ENCODE measurements at regions not wholly inside any gene's neighbourhood (a gene's known extent, or its start where the extent isn't known, plus 50 kb on each side); places are given as distances from the start of the nearest gene placed in this dataset.

DNA sequence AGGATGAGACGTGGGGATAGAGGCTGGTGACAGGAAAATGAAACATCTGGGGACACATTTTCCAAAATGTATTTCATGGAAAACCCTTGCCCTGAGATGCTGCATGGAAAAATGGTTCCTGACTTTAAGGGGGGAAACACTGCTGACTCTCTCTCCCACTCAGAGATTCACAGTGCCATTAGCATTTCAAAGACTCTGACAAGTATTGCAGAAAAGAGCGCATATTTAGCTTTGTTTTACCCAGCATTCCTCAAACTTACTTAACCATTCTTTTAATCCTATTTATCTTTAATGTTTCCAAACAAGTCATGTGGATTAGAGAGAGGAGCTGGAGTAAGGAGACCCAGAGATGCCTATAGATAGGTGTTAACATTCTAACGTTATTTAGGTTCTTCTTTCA, 141.8 kb upstream of the DYRK2 start:
- BruUV-seq (replicated peaks), result no TSS peak

More for the DNA sequence above, 141.8 kb upstream of the DYRK2 start:
- H3K27ac ChIP-seq (ENCODE audit: low read depth, low read length), result no peak overlapping the region
- no peaks in the 10 kb centered on the region for H3K9me2 ChIP-seq (ENCODE audit: insufficient read depth)
- no peak for TF ChIP-seq ELF1 (IDR thresholded peaks at IDR 0.05; ENCODE audit: borderline replicate concordance, low read depth)
- TF ChIP-seq CBX3 (IDR thresholded peaks at IDR 0.05; ENCODE audit: low read depth), result no peak
- TF ChIP-seq EZH2 (IDR thresholded peaks at IDR 0.05), result no peak
- no peak for TF ChIP-seq EGR1 (IDR thresholded peaks at IDR 0.05; ENCODE audit: low read depth)
- no peak for TF ChIP-seq SIN3A (IDR thresholded peaks at IDR 0.05; ENCODE audit: low read depth)
- TF ChIP-seq, protein P1, sequence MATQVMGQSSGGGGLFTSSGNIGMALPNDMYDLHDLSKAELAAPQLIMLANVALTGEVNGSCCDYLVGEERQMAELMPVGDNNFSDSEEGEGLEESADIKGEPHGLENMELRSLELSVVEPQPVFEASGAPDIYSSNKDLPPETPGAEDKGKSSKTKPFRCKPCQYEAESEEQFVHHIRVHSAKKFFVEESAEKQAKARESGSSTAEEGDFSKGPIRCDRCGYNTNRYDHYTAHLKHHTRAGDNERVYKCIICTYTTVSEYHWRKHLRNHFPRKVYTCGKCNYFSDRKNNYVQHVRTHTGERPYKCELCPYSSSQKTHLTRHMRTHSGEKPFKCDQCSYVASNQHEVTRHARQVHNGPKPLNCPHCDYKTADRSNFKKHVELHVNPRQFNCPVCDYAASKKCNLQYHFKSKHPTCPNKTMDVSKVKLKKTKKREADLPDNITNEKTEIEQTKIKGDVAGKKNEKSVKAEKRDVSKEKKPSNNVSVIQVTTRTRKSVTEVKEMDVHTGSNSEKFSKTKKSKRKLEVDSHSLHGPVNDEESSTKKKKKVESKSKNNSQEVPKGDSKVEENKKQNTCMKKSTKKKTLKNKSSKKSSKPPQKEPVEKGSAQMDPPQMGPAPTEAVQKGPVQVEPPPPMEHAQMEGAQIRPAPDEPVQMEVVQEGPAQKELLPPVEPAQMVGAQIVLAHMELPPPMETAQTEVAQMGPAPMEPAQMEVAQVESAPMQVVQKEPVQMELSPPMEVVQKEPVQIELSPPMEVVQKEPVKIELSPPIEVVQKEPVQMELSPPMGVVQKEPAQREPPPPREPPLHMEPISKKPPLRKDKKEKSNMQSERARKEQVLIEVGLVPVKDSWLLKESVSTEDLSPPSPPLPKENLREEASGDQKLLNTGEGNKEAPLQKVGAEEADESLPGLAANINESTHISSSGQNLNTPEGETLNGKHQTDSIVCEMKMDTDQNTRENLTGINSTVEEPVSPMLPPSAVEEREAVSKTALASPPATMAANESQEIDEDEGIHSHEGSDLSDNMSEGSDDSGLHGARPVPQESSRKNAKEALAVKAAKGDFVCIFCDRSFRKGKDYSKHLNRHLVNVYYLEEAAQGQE (IDR thresholded peaks at IDR 0.05; ENCODE audit: low read depth), result no peak
- no peak for TF ChIP-seq POLR2A (IDR thresholded peaks at IDR 0.05; ENCODE audit: borderline replicate concordance, extremely low read depth, insufficient read depth, insufficient read length)
- no peak for TF ChIP-seq FOSL1 (IDR thresholded peaks at IDR 0.05; ENCODE audit: low read depth)
- TF ChIP-seq TCF7L2 (IDR thresholded peaks at IDR 0.05; ENCODE audit: borderline replicate concordance, extremely low read depth, insufficient read depth, insufficient read length), result no peak
- no peak for TF ChIP-seq EZH2phosphoT487 (IDR thresholded peaks at IDR 0.05; ENCODE audit: borderline replicate concordance)
- TF ChIP-seq POLR2AphosphoS5 (IDR thresholded peaks at IDR 0.05; ENCODE audit: low read depth, low read length), result no peak
- no peak for TF ChIP-seq SRF (IDR thresholded peaks at IDR 0.05; ENCODE audit: low read depth)
- no peak for TF ChIP-seq ZNF274 (IDR thresholded peaks at IDR 0.05; ENCODE audit: low read depth, low read length)
- TF ChIP-seq, protein P2, sequence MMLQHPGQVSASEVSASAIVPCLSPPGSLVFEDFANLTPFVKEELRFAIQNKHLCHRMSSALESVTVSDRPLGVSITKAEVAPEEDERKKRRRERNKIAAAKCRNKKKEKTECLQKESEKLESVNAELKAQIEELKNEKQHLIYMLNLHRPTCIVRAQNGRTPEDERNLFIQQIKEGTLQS (IDR thresholded peaks at IDR 0.05), result no peak
- TF ChIP-seq, protein P3, sequence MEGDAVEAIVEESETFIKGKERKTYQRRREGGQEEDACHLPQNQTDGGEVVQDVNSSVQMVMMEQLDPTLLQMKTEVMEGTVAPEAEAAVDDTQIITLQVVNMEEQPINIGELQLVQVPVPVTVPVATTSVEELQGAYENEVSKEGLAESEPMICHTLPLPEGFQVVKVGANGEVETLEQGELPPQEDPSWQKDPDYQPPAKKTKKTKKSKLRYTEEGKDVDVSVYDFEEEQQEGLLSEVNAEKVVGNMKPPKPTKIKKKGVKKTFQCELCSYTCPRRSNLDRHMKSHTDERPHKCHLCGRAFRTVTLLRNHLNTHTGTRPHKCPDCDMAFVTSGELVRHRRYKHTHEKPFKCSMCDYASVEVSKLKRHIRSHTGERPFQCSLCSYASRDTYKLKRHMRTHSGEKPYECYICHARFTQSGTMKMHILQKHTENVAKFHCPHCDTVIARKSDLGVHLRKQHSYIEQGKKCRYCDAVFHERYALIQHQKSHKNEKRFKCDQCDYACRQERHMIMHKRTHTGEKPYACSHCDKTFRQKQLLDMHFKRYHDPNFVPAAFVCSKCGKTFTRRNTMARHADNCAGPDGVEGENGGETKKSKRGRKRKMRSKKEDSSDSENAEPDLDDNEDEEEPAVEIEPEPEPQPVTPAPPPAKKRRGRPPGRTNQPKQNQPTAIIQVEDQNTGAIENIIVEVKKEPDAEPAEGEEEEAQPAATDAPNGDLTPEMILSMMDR (IDR thresholded peaks at IDR 0.05 in 2 of 3, conservative IDR thresholded peaks at IDR 0.05 in 1 of 3; ENCODE audit: borderline replicate concordance in 1 of 3, insufficient read depth in 1 of 3, low read depth in 2 of 3, low read length in 2 of 3), result no peak
- no peak for TF ChIP-seq SP1 (IDR thresholded peaks at IDR 0.05; ENCODE audit: low read depth)
- intact Hi-C loops (cut with micrococcal nuclease), result no loop called here
- ChIA-PET POLR2A (no interaction called here), CTCF (no interaction called here), RAD21 (ENCODE audit: low non-redundant PET in 1 of 2, low total read pairs in 2 of 2, uncharacterized antibody in 2 of 2, unreplicated experiment in 2 of 2) (no interaction called here)
- ATAC-seq, result no peak
- no peaks in the 10 kb centered on the region for H4K20me1 ChIP-seq (ENCODE audit: insufficient read depth)
- no peaks in the 10 kb centered on the region for H3K4me1 ChIP-seq (ENCODE audit: control insufficient read depth in 1 of 2, insufficient read depth in 2 of 2, low read length in 2 of 2)
- H3K36me3 ChIP-seq (ENCODE audit: control insufficient read depth in 1 of 2, insufficient read depth in 2 of 2, low read length in 2 of 2), result no peaks in the 10 kb centered on the region
- H3K9me3 ChIP-seq (ENCODE audit: control insufficient read depth in 1 of 2, insufficient read depth in 1 of 2, low read depth in 1 of 2, low read length in 2 of 2), result no peaks in the 10 kb centered on the region
- H3K4me3 ChIP-seq (replicated peaks in 1 of 2; ENCODE audit: low read depth in 1 of 2, low read length in 2 of 2), result no peak overlapping the region
- no peak overlapping the region for H3K4me2 ChIP-seq (ENCODE audit: low read length)
- no peak for DNase-seq (ENCODE audit: low read depth, low spot score)
- H3K79me2 ChIP-seq (ENCODE audit: insufficient read depth, low read length), result no peaks in the 10 kb centered on the region
- no peak overlapping the region for H2AFZ ChIP-seq (ENCODE audit: low read depth, low read length, poor library complexity, severe bottlenecking)
- 0 out of 2 replicates have a peak, but pooled peaks cover under 1% of the 10 kb centered on the region for H3K27me3 ChIP-seq (ENCODE audit: insufficient read depth, low read length)
- H3K9ac ChIP-seq (ENCODE audit: low read length), result no peak overlapping the region
